ENCODE measurements at regions not wholly inside any gene's neighbourhood (a gene's known extent, or its start where the extent isn't known, plus 50 kb on each side); places are given as distances from the start of the nearest gene placed in this dataset.
A peak's percentile ranks its signal among the peaks of the same experiment; 100 is the strongest.
"Not testable (repeated sequence)": the region's sequence is repeated elsewhere in the genome, so short reads cannot be mapped to it uniquely, and the experiment has no call there.

DNA sequence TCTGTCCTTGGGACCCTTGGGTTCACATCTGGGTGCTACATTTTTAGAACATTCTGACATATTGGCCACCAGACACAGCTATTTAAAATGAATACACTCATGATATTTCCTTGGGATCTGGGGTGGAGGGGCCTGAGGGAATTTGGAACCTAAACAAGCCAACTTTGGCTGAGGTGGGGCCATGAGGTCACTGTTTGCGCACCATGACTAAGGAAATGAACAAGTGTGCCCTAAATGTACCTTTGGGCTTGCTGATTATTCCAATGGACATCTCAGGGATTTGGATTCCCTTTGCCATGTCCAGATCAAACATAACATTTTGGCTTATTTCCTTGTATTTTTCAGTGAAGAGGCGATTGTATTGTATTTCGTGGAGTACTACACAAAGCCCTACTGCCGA lies 80.5 kb upstream of the SEC11C start:
- DNase-seq = no peak

DNA sequence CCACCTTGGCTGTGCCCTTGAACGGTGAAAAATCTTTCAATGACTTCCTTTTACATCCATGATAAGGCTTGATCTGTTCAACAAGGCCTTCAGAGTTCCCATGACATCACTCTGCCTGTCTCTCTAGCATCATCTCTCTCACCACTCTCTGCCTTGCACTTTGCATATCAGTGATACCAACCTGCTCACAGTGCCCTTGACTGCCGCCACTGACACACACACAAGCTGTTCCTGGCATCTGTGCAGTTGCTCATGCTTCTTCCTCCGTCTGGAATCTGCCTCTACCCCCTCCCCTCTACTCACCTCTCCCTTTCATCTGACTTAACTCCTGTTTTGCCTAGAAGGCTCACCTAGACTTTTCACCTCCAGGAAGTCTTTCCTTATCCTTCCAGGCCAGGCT lies 79.1 kb upstream of the SEC11C start:
- no peak for DNase-seq

DNA sequence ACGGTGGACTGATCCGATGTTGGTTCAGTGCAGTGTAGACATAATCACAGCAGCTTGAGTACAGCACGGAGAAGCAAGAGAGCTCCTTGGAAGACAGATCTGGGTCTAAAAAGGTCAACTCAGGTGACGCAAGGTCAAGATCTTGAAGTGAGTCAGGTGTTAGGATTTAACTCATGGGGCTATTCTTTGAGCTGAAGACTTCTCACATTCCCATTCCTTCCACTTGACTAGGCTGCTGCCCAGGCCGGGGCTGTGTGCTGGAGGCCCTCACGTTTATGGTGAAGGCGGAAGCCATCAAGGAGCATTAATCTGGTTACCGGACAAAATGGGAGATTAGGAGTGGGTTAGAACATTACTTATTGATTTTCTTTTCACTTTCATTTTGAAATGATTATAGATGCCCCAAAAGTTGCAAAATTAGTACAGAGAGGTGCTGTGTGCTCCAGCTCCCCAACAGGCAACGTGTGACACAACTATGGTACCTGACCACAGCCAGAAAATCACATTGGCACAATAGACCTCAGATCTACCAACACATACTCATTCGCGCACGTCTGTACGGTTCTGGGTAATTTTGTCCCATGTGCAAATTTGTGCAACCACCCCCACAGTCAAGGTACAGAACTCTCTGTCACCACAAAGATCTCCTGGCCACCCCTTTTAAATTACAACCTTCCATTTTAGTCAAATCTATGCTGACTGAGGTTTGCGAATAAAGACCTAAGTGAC lies 77.6 kb upstream of the SEC11C start:
- no peak for DNase-seq

DNA sequence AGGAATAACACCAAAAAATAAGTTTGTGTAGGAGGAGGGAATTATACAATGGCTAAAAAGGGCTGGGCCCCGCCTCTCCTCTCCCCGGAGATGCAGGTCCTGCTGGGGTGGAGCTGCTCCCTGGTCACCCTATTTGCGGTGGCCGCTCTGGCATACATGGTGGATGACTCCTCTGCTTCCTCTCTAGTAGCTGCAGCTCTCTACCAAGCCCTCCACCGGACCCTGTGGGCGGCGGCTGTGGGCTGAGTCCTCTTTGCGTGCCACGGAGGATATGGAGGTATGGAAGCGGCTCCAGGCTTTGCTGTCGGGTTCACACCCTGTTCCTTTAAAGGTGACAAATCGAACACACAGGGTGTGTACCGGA lies 77.1 kb upstream of the SEC11C start:
- DNase-seq = no peak

DNA sequence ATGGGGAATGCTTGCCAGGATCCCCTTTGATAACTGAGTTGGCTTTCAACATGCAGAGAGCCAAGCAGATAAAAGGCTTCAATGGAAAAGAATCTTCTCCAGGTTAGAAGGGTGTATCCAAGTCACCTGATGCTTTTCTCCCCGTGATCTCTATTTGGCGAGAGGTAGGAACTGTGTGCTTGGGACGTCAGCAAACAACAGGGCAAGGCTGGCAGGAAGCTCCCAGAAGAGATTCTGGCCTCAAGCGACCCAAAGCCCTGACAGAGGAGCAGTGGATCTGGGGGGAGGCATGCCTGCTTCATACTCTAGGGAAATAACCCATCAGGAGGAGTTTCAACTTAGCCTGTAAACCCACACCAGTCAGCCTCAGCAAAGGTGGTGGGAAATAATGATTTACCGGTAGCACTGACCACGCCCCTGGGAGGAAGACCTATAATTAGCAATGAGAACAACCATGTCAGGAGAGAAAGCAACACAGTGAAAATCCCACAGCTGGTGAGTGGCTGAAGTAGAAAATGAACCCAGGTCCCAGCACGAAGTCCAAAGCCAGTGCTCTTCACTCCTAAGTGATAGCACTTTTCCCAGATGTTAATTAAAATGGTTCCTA lies 76.3 kb upstream of the SEC11C start:
- DNase-seq = no peak

DNA sequence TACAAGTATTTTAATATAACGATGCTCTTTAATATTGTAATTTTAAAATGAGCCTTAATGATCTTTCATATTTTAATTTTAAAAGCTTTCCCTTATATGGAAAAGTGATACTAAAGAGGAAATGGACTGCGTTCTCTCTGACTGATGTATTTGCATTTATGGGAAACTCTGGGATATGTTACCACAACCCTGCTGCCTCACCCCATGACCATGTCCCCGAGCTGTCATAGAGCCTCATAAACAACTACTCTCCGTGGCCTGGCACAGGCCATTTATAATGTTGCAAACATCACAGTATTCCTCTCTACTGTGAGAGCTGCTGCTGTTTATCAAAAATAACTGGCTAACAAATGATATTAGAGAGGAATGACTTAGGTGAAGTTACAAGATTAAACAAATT lies 75.8 kb upstream of the SEC11C start:
- no peak for DNase-seq

DNA sequence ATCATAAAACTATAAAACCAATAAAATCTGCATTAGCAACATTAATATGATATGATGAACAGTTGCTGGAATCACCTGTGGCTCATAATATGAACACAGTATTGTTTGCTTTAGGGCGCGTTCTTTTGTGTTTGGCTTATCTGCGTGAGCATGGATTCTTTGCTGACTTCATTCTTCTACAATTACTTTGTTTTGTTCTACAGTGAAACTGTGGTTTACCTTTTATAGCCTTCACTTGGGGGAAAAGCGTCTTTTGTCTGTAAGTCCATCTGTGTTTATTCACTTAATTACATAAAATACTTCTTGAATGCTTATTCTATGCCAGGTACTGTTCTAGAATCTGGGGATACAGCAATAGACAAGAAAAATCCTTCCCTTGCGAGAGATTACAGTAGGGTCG lies 74.0 kb upstream of the SEC11C start:
- DNase-seq = no peak

GRCh38 chr18:59067873-59068272 lies 71.8 kb upstream of the SEC11C start:
- no peak for DNase-seq

DNA sequence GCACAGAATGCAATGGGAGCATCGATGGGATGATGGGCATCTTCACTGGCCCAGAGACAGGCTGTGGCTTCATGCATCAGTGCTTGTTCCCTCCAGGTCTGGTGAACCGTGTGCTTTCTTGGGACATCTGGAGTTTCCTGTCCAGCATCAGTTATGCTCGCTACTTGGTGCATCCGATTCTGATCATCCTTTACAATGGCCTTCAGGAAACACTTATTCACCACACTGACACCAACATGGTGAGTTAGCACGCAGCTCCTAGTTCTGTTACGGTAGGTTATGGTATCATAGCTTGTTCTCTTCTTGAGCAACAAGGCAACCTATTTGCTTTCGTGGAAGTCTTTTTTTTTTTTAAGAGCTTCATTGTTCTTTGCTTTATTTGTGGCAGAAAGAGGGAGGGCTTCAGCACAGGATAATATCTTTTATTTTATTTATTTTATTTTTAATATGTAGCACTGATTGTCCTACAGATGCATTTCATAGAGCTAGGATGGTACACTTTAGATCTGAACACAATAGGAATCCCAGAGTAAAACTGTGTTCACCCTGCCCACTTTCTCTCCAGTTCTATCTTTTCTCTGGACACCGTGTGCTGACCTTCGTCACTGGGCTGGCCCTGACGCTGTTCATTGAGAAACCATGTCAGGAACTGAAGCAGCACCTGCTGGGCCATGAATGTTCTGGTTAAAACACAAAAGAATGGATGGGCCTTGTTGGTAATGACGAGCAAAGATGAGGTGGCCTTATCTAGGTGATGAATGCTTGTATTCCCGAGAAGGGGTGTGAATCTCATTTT lies 71.2 kb upstream of the SEC11C start:
- no peak for DNase-seq

- peak; percentile 20 to 79 (median 62) for DNase-seq
Measured at GRCh38 chr18:59070181-59070912, 69.3 kb upstream of the SEC11C start.

GRCh38 chr18:59072727-59073421 lies 66.8 kb upstream of the SEC11C start:
- no peak for DNase-seq

GRCh38 chr18:59075923-59076322 lies 63.8 kb upstream of the SEC11C start:
- no peak for DNase-seq

- no peak for DNase-seq
Measured at GRCh38 chr18:59079264-59079663, 60.4 kb upstream of the SEC11C start.

- not testable (repeated sequence) for DNase-seq
Measured at GRCh38 chr18:59079687-59080501, 59.8 kb upstream of the SEC11C start.

DNA sequence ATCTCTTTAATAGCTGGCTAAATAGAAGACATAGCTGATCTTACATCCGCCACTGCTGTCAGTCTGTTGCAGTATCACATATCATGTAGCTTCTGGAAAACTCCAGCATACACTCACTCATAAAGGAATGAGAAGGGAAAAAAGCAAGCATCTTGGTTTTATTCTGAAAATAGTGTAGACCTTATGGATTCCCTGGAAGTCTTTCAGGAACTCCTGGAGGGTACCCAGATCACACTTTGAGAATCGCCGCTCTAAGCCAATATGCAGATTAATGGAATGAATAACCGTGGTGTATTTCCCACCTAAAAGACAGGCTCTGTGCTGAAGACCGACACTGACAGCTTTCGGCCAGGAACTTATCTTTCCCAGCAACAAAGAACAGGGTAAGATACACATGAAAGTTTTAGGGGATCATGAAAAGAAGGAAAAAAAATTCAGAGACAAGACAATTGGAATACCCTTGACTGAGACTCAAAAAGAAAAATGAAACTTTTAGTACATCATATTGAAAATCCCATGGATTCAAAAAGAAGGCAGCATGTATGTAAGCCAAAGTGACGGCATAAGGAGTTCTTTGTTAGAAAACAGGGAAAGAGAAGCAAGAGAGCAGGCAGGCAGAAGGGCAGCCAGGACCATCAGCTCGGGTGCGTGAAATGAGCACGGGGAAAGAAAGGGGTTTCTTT lies 56.4 kb upstream of the SEC11C start:
- DNase-seq = no peak

DNA sequence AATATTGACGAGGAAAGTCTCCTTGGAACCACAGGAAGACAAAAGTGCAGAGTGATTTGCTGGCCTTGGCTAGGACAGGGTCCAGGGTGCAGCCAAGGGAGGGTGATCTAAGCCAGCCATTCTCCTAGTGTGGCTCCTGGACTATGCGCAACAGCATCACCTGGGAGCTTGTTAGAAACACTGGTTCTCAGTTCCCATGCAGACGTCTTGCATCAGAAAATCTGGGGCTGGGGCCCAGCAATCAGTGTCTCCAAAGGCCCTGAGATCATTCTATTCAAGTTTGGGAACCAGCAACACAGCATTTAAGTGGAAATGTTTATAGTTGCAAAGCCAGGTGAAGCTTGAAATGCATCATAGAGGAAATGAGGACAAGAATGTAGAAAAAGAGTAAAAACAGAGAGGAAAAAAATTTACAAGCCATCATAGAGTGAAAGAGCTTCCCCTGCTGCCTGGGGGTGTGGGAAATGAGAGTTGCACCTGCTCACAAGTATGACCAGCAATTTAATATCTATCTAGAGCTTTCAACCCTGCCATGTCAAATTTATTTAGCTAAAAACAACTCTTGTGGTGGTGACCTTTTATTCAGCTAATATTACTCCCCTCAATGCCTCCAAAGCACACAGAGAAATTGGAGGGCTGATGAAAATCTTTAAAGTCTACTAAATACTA lies 54.4 kb upstream of the SEC11C start:
- DNase-seq = no peak

- DNase-seq = no peak
Measured at GRCh38 chr18:59085797-59086196, 53.9 kb upstream of the SEC11C start.

DNA sequence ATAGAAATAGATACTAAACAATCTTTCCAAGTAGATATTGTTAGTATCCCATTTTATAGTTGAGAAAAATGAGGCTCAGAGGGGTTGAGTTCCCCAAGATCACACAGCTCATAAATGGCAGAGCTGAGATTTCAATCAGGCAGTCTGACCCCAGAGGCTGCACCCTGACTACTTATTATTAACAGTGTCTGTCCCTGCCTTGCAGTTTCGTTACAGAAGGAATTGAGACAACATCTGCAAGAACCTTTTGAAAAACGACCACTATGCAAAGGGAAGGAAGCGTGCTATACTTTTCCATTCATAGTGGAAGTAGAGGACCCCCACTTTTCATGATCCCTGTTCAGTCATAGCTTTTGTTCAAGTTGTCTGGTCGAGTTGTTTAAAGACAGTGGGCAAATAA lies 53.2 kb upstream of the SEC11C start:
- DNase-seq = no peak

- peak in 4 of 6 experiments; percentile 3 to 22 (median 10) for DNase-seq
Measured at GRCh38 chr18:59087391-59087790, 52.3 kb upstream of the SEC11C start.

Measured in stimulated activated naive CD4-positive, alpha-beta T cell (primary cell).